PC-9 (cell line): ENCODE measurements at regions not wholly inside any gene's neighbourhood (a gene's known extent, or its start where the extent isn't known, plus 50 kb on each side); places are given as distances from the start of the nearest gene placed in this dataset.

Experiments used
- CTCF ChIP-seq: fragments of 200-600 bp; sonication (generic); conservative IDR thresholded peaks from 2 replicates; pipeline ENCODE4 v1.6.1; 2017; ENCODE audit warnings: mixed run types, antibody characterized with exemption, mild to moderate bottlenecking, moderate library complexity
- EZH2 ChIP-seq: fragments of 200-600 bp; sonication (generic); IDR thresholded peaks from 2 replicates; pipeline ENCODE4 v1.8.0; 2017; ENCODE audit warnings: antibody characterized with exemption, low read depth

DNA sequence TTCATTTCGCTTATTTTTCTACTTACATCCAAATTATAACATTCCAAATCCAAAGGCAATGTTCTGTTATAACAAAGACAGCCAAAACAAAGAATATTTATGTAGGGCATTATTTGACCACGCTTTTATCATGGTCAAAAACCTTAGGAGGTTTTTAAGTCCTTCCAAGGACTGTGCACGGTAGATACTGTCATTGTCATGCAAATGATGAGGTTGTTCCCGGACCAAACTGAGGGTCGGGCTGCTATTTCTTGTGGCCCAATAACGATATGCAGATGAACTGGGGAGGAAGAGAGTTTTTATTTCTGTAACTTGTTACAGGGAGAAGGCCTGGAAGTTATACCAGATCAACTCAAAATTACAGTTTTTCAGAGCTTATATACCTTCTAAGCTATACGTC lies 56.6 kb upstream of the STEAP4 start:
- TF ChIP-seq EZH2 (no peak), CTCF (no peak)
